ENCODE measurements at regions not wholly inside any gene's neighbourhood (a gene's known extent, or its start where the extent isn't known, plus 50 kb on each side); places are given as distances from the start of the nearest gene placed in this dataset.

DNA sequence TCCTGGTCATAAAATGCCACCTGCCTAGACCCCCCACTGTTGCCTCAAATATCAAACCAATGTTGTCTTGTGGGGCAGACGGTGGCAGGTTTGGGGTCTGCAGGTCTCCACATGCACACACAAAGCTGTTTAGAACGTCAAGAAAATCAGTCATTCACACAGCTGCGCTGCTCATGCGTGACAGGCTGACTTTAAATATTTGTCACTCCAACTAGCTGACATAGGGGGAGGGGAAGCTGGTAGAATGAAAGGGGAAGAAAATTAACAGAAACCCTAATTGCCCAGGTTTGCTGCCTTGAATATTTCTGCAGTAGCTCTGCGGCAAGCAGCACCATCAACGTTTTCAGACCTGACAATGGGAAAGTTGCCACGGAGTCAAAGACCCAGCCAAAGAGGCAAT, 201.8 kb downstream of the ABHD5 start:
- TF ChIP-seq POLR2AphosphoS5 (IDR thresholded peaks at IDR 0.05; ENCODE audit: low read depth, low read length) (no peak), SIN3A (IDR thresholded peaks at IDR 0.05; ENCODE audit: borderline replicate concordance, low read depth, low read length) (no peak), TAF1 (IDR thresholded peaks at IDR 0.05; ENCODE audit: borderline replicate concordance, low read depth, low read length) (no peak), EP300 (IDR thresholded peaks at IDR 0.05; ENCODE audit: borderline replicate concordance in 1 of 2, low read depth in 1 of 2, low read length in 1 of 2) (no peak), JUND (IDR thresholded peaks at IDR 0.05) (no peak), ELF1 (IDR thresholded peaks at IDR 0.05) (no peak), GATA2 (CRISPR knock-in tag; IDR thresholded peaks at IDR 0.05) (no peak), RCOR1 (IDR thresholded peaks at IDR 0.05; ENCODE audit: low read length) (no peak)
- TF ChIP-seq, protein P1, sequence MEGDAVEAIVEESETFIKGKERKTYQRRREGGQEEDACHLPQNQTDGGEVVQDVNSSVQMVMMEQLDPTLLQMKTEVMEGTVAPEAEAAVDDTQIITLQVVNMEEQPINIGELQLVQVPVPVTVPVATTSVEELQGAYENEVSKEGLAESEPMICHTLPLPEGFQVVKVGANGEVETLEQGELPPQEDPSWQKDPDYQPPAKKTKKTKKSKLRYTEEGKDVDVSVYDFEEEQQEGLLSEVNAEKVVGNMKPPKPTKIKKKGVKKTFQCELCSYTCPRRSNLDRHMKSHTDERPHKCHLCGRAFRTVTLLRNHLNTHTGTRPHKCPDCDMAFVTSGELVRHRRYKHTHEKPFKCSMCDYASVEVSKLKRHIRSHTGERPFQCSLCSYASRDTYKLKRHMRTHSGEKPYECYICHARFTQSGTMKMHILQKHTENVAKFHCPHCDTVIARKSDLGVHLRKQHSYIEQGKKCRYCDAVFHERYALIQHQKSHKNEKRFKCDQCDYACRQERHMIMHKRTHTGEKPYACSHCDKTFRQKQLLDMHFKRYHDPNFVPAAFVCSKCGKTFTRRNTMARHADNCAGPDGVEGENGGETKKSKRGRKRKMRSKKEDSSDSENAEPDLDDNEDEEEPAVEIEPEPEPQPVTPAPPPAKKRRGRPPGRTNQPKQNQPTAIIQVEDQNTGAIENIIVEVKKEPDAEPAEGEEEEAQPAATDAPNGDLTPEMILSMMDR (IDR thresholded peaks at IDR 0.05): no peak
- TF ChIP-seq, protein P2, sequence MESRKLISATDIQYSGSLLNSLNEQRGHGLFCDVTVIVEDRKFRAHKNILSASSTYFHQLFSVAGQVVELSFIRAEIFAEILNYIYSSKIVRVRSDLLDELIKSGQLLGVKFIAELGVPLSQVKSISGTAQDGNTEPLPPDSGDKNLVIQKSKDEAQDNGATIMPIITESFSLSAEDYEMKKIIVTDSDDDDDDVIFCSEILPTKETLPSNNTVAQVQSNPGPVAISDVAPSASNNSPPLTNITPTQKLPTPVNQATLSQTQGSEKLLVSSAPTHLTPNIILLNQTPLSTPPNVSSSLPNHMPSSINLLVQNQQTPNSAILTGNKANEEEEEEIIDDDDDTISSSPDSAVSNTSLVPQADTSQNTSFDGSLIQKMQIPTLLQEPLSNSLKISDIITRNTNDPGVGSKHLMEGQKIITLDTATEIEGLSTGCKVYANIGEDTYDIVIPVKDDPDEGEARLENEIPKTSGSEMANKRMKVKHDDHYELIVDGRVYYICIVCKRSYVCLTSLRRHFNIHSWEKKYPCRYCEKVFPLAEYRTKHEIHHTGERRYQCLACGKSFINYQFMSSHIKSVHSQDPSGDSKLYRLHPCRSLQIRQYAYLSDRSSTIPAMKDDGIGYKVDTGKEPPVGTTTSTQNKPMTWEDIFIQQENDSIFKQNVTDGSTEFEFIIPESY (IDR thresholded peaks at IDR 0.05; ENCODE audit: borderline replicate concordance, low read depth): no peak
